ENCODE measurements at regions not wholly inside any gene's neighbourhood (a gene's known extent, or its start where the extent isn't known, plus 50 kb on each side); places are given as distances from the start of the nearest gene placed in this dataset.

- TF ChIP-seq RAD21 (IDR thresholded peaks at IDR 0.05) (no peak), FOXA1 (IDR thresholded peaks at IDR 0.05) (no peak), RXRA (IDR thresholded peaks at IDR 0.05) (no peak)
- TF ChIP-seq, protein P1, sequence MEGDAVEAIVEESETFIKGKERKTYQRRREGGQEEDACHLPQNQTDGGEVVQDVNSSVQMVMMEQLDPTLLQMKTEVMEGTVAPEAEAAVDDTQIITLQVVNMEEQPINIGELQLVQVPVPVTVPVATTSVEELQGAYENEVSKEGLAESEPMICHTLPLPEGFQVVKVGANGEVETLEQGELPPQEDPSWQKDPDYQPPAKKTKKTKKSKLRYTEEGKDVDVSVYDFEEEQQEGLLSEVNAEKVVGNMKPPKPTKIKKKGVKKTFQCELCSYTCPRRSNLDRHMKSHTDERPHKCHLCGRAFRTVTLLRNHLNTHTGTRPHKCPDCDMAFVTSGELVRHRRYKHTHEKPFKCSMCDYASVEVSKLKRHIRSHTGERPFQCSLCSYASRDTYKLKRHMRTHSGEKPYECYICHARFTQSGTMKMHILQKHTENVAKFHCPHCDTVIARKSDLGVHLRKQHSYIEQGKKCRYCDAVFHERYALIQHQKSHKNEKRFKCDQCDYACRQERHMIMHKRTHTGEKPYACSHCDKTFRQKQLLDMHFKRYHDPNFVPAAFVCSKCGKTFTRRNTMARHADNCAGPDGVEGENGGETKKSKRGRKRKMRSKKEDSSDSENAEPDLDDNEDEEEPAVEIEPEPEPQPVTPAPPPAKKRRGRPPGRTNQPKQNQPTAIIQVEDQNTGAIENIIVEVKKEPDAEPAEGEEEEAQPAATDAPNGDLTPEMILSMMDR (IDR thresholded peaks at IDR 0.05; ENCODE audit: low read depth, low read length, missing input control) = no peak
- TF ChIP-seq, protein P2, sequence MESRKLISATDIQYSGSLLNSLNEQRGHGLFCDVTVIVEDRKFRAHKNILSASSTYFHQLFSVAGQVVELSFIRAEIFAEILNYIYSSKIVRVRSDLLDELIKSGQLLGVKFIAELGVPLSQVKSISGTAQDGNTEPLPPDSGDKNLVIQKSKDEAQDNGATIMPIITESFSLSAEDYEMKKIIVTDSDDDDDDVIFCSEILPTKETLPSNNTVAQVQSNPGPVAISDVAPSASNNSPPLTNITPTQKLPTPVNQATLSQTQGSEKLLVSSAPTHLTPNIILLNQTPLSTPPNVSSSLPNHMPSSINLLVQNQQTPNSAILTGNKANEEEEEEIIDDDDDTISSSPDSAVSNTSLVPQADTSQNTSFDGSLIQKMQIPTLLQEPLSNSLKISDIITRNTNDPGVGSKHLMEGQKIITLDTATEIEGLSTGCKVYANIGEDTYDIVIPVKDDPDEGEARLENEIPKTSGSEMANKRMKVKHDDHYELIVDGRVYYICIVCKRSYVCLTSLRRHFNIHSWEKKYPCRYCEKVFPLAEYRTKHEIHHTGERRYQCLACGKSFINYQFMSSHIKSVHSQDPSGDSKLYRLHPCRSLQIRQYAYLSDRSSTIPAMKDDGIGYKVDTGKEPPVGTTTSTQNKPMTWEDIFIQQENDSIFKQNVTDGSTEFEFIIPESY (IDR thresholded peaks at IDR 0.05) = no peak
Measured at GRCh38 chr7:22952306-22953015, 61.5 kb downstream of the HYCC1 start.

Data from liver (tissue), 3 donors.